Left colon (tissue), 2 donors: ENCODE measurements at regions not wholly inside any gene's neighbourhood (a gene's known extent, or its start where the extent isn't known, plus 50 kb on each side); places are given as distances from the start of the nearest gene placed in this dataset.
A peak's percentile ranks its signal among the peaks of the same experiment; 100 is the strongest.

Source experiments
- ATAC-seq: fragments of 200-7000 bp; cut with Tn5 transposase; one replicate; pipeline ENCODE4 v1.9.1; 2020; ENCODE audit warnings: mild to moderate bottlenecking, moderate library complexity
- DNase-seq, 2 donors: peaks; one replicate each; pipeline ENCODE4 v3.0.0-alpha.2; 2020
- intact Hi-C, 2 donors: fragments of 100-400 bp; cut with DNase I in 1 of 2; cut with micrococcal nuclease in 1 of 2; formaldehyde crosslinking; loops; one replicate each; pipeline versions ENCODE4 v1.11.2 to v1.14.0; 2022; cut with DNase I, micrococcal nuclease
- donor health status: DM: no; HTN: no; CAD: no.
- donor health status: DM: yes; HTN: yes; CAD: no.

GRCh38 chr1:56442290-56442877, 137.0 kb downstream of the PLPP3 start:
- intact Hi-C loops, result no loop called here
- ATAC-seq, result no peak
- DNase-seq, result no peak

DNA sequence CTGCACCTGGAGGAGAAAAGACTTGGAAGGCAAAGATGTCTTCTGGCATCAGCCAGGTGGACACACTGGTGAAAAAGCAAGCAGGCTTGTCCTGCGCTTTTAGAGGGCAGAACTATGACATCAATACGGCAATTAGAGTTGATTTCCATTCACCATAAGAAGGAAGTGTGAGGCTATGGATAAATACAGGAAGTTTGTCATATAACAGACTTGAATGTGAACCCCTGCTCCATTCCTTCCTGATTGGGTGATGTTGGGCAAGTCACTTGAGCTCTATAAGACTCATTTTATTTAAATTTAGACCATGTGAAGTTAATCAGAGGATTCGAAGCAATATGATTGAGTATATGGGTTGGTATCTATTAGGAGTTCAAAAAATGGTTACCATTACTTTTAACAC, 137.8 kb downstream of the PLPP3 start:
- DNase-seq (no peak), ATAC-seq (no peak)
- intact Hi-C loops, result no loop called here

DNA sequence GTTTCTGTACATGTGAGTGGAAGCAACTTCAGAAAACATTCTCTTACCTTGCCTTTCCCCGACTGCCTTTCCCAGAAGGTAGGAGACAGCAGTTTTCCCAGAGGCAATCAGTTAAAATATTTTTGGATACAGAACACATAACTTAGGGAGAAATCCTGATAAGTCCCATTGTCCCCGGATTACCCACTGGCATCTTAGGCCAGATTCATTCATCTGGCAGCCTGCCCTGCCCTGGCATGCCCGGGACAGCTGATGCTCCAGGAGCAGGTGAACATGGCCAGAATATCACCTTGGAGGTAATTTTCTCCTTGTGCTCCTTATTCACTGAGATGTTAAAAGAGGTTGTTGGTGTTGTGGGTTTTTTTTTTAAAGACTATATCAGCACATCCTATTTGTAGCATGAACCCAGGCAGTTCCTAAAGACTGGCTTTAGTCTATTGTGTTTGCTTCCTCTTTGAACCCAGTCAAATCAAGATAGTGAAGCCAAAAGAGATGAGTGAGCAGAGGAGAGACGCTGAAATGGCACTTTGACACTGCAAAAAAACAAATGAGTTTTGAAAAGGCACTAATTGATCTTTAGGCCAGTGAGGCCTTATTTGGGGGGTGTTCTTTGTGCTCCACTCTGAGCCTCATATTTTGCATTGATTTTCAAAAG, 139.6 kb downstream of the PLPP3 start:
- intact Hi-C loops, result no loop called here
- no peak for ATAC-seq

GRCh38 chr1:56438901-56439551, 140.3 kb downstream of the PLPP3 start:
- intact Hi-C loops, result no loop called here
- DNase-seq (no peak), ATAC-seq (no peak)

More for the DNA sequence above, 139.6 kb downstream of the PLPP3 start:
- DNase-seq, result no peak

- ATAC-seq (no peak), DNase-seq (no peak)
- intact Hi-C loops, result no loop called here
Measured at GRCh38 chr1:56437959-56438358, 141.4 kb downstream of the PLPP3 start.

GRCh38 chr1:56436912-56437417, 142.4 kb downstream of the PLPP3 start:
- DNase-seq (no peak), ATAC-seq (no peak)
- intact Hi-C loops, result no loop called here

GRCh38 chr1:56436296-56436695, 143.1 kb downstream of the PLPP3 start:
- intact Hi-C loops, result no loop called here
- ATAC-seq (no peak), DNase-seq (no peak)

DNA sequence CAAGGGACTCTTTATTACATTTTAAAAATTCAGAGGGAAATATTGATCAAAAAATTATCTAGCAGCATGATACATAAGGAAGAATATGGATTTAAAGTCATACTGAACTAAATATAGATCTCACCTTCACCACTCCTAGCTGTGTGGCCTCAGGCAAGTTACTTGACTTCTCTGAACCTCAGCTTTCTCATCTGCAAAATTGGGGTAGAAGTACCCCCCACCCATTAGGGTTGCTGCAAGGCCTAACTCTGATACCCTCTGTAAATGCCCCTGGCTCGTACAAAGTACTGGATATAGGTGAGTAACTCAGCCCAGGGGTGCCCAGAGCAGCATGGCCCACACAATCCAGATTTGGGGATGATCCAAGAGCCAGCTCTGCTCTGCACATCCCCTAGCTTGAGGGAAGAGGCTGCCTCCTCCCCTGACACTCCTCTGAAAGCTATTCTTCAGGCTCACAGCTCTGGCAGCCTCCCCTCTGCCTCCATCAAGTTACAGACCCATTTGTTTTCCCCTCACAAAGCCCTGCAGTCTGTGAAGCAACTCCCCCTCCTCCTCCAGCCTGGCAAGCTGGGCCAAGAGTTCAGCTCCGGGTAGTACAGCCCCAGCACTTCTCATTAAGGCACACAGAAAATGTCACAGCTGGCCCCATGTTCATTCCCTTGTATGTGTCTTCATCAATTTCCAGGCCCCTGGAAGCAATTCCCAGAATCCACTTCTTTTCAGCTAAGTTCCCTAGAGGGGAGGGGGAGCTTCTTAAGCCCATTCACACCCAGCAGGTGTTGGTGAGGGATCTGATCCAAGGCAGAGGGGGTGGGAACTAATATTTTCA, 143.7 kb downstream of the PLPP3 start:
- ATAC-seq (no peak), DNase-seq (no peak)
- intact Hi-C loops, result no loop called here

- DNase-seq (no peak), ATAC-seq (no peak)
- intact Hi-C loops, result no loop called here
Measured at GRCh38 chr1:56434740-56435139, 144.6 kb downstream of the PLPP3 start.

- peak; percentile 77 for ATAC-seq
- no peak for DNase-seq
- intact Hi-C loops, result no loop called here
Measured at GRCh38 chr1:56434025-56434424, 145.3 kb downstream of the PLPP3 start.

DNA sequence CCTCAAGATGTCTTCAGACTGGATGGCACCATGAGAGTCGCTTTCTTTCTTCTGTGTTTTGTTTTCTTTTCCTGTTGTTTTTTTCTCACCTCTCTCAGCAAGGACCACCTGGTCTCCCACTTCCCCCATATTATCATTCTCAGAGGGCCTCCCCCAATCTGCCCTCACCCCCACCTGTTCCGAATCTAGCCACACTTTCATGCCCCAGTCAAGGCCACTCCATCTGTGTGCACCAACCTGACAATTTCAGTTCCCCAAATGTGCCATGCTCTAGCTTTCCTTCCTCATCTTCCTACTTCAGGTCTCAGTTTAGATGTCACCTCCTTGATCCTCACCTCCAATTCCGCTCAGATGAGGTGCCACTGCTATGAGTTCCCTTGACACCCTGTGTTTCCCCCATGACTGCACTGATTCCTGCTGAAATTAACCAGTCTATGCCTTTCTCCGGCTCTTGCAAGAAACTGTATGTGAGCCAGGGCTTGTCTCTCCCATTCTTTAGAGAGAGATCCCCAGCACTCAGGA, 146.2 kb downstream of the PLPP3 start:
- ATAC-seq (no peak), DNase-seq (no peak)
- intact Hi-C loops, result no loop called here

GRCh38 chr1:56432166-56432971, 147.0 kb downstream of the PLPP3 start:
- DNase-seq (no peak), ATAC-seq (peak; percentile 24)
- intact Hi-C loops, result no loop called here

DNA sequence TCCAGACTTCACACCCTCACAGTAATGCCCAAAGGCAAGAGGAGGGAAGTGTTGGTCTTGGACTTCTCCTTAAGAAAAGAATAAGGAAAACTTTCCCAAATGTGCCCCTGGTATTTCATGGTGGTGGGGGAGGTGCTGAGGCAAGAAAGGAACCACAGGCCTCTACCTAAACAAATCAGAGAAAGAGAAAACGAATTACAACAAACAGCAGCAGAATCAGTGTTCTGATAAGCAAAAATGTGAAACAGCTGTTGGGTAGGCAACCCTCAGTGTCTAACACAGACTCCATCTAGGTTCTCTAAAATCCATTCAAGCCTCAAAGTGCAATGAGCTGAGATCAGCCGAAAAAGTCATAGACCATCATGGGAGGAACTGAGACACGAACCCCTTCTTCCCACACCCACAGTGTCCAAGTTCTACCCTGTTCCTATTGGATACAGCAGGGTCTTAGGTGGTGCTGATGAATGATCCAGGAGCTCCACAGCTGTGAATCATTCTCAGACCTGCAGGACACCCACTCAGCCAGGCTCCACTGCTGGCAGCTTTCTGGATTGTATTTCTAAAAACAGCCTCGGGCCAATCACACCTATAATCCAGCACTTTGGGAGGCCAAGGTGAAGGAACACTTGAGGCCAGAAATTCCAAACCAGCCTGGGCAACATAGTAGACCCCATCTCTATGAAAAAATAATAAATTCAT, 149.1 kb downstream of the PLPP3 start:
- ATAC-seq, result no peak
- intact Hi-C loops, result no loop called here

DNA sequence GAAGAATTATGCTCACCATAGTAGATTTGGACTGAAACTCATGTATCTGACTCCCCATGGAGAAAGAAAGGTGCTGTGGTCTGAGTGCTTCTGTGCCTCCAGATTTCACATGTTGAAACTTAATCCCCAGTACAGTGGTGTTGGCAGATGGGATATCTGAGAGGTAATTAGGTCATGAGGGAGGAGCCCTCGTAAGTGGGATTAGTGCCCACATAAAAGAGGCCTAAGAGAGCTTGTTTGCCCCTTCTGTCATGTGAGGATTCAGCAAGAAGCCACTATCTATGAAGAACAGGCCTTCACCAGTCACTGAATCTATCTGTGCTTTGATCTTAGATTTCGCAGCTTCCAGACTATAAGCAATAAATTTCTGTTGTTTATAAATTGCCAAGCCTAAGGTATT, 150.1 kb downstream of the PLPP3 start:
- intact Hi-C loops, result no loop called here
- no peak for DNase-seq
- no peak for ATAC-seq

More for the DNA sequence above, 149.1 kb downstream of the PLPP3 start:
- no peak for DNase-seq

- ATAC-seq (no peak), DNase-seq (no peak)
- intact Hi-C loops, result no loop called here
Measured at GRCh38 chr1:56426587-56427381, 152.6 kb downstream of the PLPP3 start.

DNA sequence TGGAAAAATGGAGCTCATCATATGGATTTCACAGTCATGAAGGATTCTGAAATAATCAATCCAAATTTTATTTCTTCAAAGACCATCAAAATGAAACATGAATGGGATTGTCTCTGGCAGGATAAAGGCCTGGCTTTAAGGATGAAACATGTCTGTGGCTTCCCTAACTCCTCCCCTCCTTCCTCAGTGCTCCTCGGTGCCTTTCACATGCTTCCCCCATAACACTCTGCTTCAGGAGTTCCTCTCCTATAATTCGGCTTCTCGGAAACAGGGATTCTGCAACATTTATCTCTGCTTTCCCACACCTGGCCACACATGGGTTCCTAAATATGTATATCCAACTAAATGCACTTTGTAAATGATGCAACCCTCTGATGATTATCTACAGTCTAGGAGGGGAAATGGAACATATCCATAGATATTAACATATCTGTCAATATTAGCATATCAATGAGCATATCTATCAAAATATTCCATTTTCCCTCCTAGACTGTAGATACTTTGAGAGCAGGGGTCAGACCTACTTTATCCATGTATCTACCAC, 153.8 kb downstream of the PLPP3 start:
- intact Hi-C loops, result no loop called here
- DNase-seq, result no peak
- no peak for ATAC-seq
